ENCODE measurements at regions not wholly inside any gene's neighbourhood (a gene's known extent, or its start where the extent isn't known, plus 50 kb on each side); places are given as distances from the start of the nearest gene placed in this dataset.
"Not testable (repeated sequence)": the region's sequence is repeated elsewhere in the genome, so short reads cannot be mapped to it uniquely, and the experiment has no call there.

GRCh38 chr20:26373066-26373465 is 676.4 kb upstream of the ZNF337 start:
- H3K36me3 ChIP-seq (ENCODE audit: control insufficient read depth, insufficient read depth, low read length); POLR2A ChIA-PET; H3K27me3 ChIP-seq (ENCODE audit: control insufficient read depth, insufficient read depth, low read length); H3K4me3 ChIP-seq (ENCODE audit: low read depth, low read length); DNase-seq (ENCODE audit: low read depth); CTCF ChIA-PET: not testable (repeated sequence)

- H3K4me3 ChIP-seq (ENCODE audit: low read depth, low read length) = no peak overlapping the region
- H3K27me3 ChIP-seq (ENCODE audit: control insufficient read depth, insufficient read depth, low read length) = no peaks in the 10 kb centered on the region
- POLR2A ChIA-PET = no interaction called here
- no peaks in the 10 kb centered on the region for H3K36me3 ChIP-seq (ENCODE audit: control insufficient read depth, insufficient read depth, low read length)
- DNase-seq (ENCODE audit: low read depth) = no peak
- CTCF ChIA-PET = no interaction called here
- no peak for TF ChIP-seq CTCF (IDR thresholded peaks at IDR 0.05; ENCODE audit: insufficient read depth, low read depth, low read length)
Observed at GRCh38 chr20:26354511-26354910, 657.9 kb upstream of the ZNF337 start.

GRCh38 chr20:26347396-26347795 is 650.7 kb upstream of the ZNF337 start:
- DNase-seq (ENCODE audit: low read depth) = no peak
- Histone ChIP-seq H3K4me3 (ENCODE audit: low read depth, low read length) (no peak overlapping the region), H3K36me3 (ENCODE audit: control insufficient read depth, insufficient read depth, low read length) (no peaks in the 10 kb centered on the region), H3K27me3 (ENCODE audit: control insufficient read depth, insufficient read depth, low read length) (no peaks in the 10 kb centered on the region)
- POLR2A ChIA-PET = interaction anchor here (0.5 kb wide), 1 partner anchor 737 kb away, joined by 4 read pairs; no protein-coding TSS in a partner anchor
- CTCF ChIA-PET = no interaction called here
- TF ChIP-seq CTCF (IDR thresholded peaks at IDR 0.05; ENCODE audit: insufficient read depth, low read depth, low read length) = no peak

GRCh38 chr20:26340460-26341065 is 643.9 kb upstream of the ZNF337 start:
- DNase-seq (ENCODE audit: low read depth); POLR2A ChIA-PET; CTCF ChIA-PET; H3K27me3 ChIP-seq (ENCODE audit: control insufficient read depth, insufficient read depth, low read length); H3K4me3 ChIP-seq (ENCODE audit: low read depth, low read length); H3K36me3 ChIP-seq (ENCODE audit: control insufficient read depth, insufficient read depth, low read length): not testable (repeated sequence)

GRCh38 chr20:26324177-26324576 is 627.5 kb upstream of the ZNF337 start:
- ChIA-PET CTCF (no interaction called here), POLR2A (no interaction called here)
- TF ChIP-seq CTCF (IDR thresholded peaks at IDR 0.05; ENCODE audit: insufficient read depth, low read depth, low read length) = no peak
- H3K4me3 ChIP-seq (ENCODE audit: low read depth, low read length) = no peak overlapping the region
- DNase-seq (ENCODE audit: low read depth) = no peak
- H3K27me3 ChIP-seq (ENCODE audit: control insufficient read depth, insufficient read depth, low read length) = no peaks in the 10 kb centered on the region
- no peaks in the 10 kb centered on the region for H3K36me3 ChIP-seq (ENCODE audit: control insufficient read depth, insufficient read depth, low read length)

GRCh38 chr20:26315054-26315453 is 618.4 kb upstream of the ZNF337 start:
- no peaks in the 10 kb centered on the region for H3K27me3 ChIP-seq (ENCODE audit: control insufficient read depth, insufficient read depth, low read length)
- ChIA-PET CTCF (no interaction called here), POLR2A (no interaction called here)
- no peak for TF ChIP-seq CTCF (IDR thresholded peaks at IDR 0.05; ENCODE audit: insufficient read depth, low read depth, low read length)
- H3K36me3 ChIP-seq (ENCODE audit: control insufficient read depth, insufficient read depth, low read length) = no peaks in the 10 kb centered on the region
- no peak overlapping the region for H3K4me3 ChIP-seq (ENCODE audit: low read depth, low read length)
- no peak for DNase-seq (ENCODE audit: low read depth)

- H3K27me3 ChIP-seq (ENCODE audit: control insufficient read depth, insufficient read depth, low read length); H3K4me3 ChIP-seq (ENCODE audit: low read depth, low read length); DNase-seq (ENCODE audit: low read depth); H3K36me3 ChIP-seq (ENCODE audit: control insufficient read depth, insufficient read depth, low read length); POLR2A ChIA-PET; CTCF ChIA-PET: not testable (repeated sequence)
Observed at GRCh38 chr20:26309720-26310119, 613.1 kb upstream of the ZNF337 start.
